H1 (cell line): ENCODE measurements at regions not wholly inside any gene's neighbourhood (a gene's known extent, or its start where the extent isn't known, plus 50 kb on each side); places are given as distances from the start of the nearest gene placed in this dataset.

Source experiments
- CTCF ChIA-PET: fragments of 300-600 bp; sonication (Branson Sonifier 250); formaldehyde crosslinking; loops from one replicate; lab custom pipeline; 2021; ENCODE audit not compliant: partially characterized antibody; lab: Charles Lee
- POLR2A ChIA-PET: fragments of 300-600 bp; sonication (Branson Sonifier 250); formaldehyde crosslinking; loops from one replicate; lab custom pipeline; 2021; ENCODE audit warnings: inconsistent platforms; ENCODE audit not compliant: partially characterized antibody; lab: Charles Lee
- DNase-seq, 2 experiments: peaks; one replicate each; pipeline versions ENCODE4 v3.0.0 to v3.0.0-alpha.2; 2010 to 2022; ENCODE audit warnings: low spot score in 2 of 2, low read depth in 1 of 2, mixed read lengths in 1 of 2
- FAIRE-seq: peaks from 2 replicates; lab custom pipeline; 2011; peaks lifted over from hg19 to GRCh38; lab: Jason Lieb, UNC
- H2AFZ ChIP-seq: 2 replicates; pipeline ENCODE4 v1.8.1; 2012; ENCODE audit warnings: low read length, inconsistent platforms
- H2AK5ac ChIP-seq: 2 replicates; pipeline ENCODE4 v1.6.1; 2013; ENCODE audit warnings: low read depth, low read length
- H2BK120ac ChIP-seq: replicated peaks from 2 replicates; pipeline ENCODE3; 2013; ENCODE audit warnings: low read depth, low read length, inconsistent platforms
- H2BK12ac ChIP-seq: 2 replicates; pipeline ENCODE4 v1.6.1; 2013; ENCODE audit warnings: low read depth, low read length
- H2BK15ac ChIP-seq: 2 replicates; pipeline ENCODE4 v1.6.1; 2013; ENCODE audit warnings: low read length
- H2BK20ac ChIP-seq: 2 replicates; pipeline ENCODE4 v1.6.1; 2013; ENCODE audit warnings: low read length
- H2BK5ac ChIP-seq: 2 replicates; pipeline ENCODE4 v1.6.1; 2013; ENCODE audit warnings: low read depth, low read length
- H3K14ac ChIP-seq: 2 replicates; pipeline ENCODE4 v1.6.1; 2013; ENCODE audit warnings: inconsistent platforms; ENCODE audit not compliant: insufficient read length
- H3K18ac ChIP-seq: 2 replicates; pipeline ENCODE4 v1.6.1; 2013; ENCODE audit warnings: low read length; ENCODE audit errors: extremely low read depth
- H3K23ac ChIP-seq: 2 replicates; pipeline ENCODE4 v1.6.1; 2013; ENCODE audit warnings: inconsistent platforms; ENCODE audit not compliant: insufficient read length
- H3K23me2 ChIP-seq: 2 replicates; pipeline ENCODE4 v1.6.1; 2013; ENCODE audit warnings: low read depth, low read length
- H3K27ac ChIP-seq: 2 replicates; pipeline ENCODE4 v1.6.1; 2011; ENCODE audit warnings: low read depth, low read length, inconsistent platforms
- H3K27me3 ChIP-seq, 4 experiments: replicated peaks in 1 of 4; 1 replicate in 1 of 4; 2 replicates in 3 of 4; pipeline versions ENCODE4 v1.6.1 to v1.8.1; 2011 to 2013; ENCODE audit warnings: low read length in 3 of 4, mild to moderate bottlenecking in 3 of 4, inconsistent platforms in 2 of 4, mixed read lengths in 2 of 4, moderate library complexity in 1 of 4; ENCODE audit not compliant: control insufficient read depth in 3 of 4, insufficient read depth in 3 of 4; ENCODE audit errors: extremely low read depth in 1 of 4
- H3K36me3 ChIP-seq, 4 experiments: 2 replicates each; pipeline versions ENCODE4 v1.6.1 to v1.8.1; 2011 to 2013; ENCODE audit warnings: mild to moderate bottlenecking in 4 of 4, low read length in 3 of 4, moderate library complexity in 2 of 4, control low read depth in 1 of 4, inconsistent platforms in 1 of 4; ENCODE audit not compliant: insufficient read depth in 4 of 4, control insufficient read depth in 2 of 4
- H3K4ac ChIP-seq: replicated peaks from 2 replicates; pipeline ENCODE3; 2013; ENCODE audit warnings: low read length, low read depth, mixed read lengths, inconsistent platforms; ENCODE audit not compliant: insufficient read length
- H3K4me1 ChIP-seq, 4 experiments: replicated peaks in 1 of 4; 1 replicate in 1 of 4; 2 replicates in 3 of 4; pipeline versions ENCODE4 v1.6.1 to v1.8.1; 2011 to 2013; ENCODE audit warnings: low read length in 3 of 4, inconsistent platforms in 2 of 4, mixed read lengths in 1 of 4; ENCODE audit not compliant: insufficient read depth in 4 of 4, control insufficient read depth in 3 of 4
- H3K4me2 ChIP-seq, 2 experiments: 2 replicates each; pipeline versions ENCODE4 v1.6.1 to v1.8.1; 2011 to 2013; ENCODE audit warnings: low read depth in 2 of 2, low read length in 2 of 2, control low read depth in 1 of 2, inconsistent platforms in 1 of 2, mild to moderate bottlenecking in 1 of 2; ENCODE audit not compliant: insufficient read depth in 1 of 2
- H3K4me3 ChIP-seq, 4 experiments: fragments of 200-600, 300-600 bp in 1 of 4; sonication (generic), shearing (Covaris generic), sonication (Bioruptor Twin) in 1 of 4; 2 replicates each; pipeline versions ENCODE4 v1.5.1 to v1.8.1; 2011 to 2016; ENCODE audit warnings: low read length in 4 of 4, low read depth in 3 of 4, control low read depth in 2 of 4, inconsistent platforms in 2 of 4, mild to moderate bottlenecking in 2 of 4, mixed read lengths in 1 of 4, moderate library complexity in 1 of 4; ENCODE audit not compliant: insufficient read depth in 2 of 4; ENCODE audit errors: extremely low read depth in 1 of 4
- H3K56ac ChIP-seq: replicated peaks from 2 replicates; pipeline ENCODE3; 2013; ENCODE audit warnings: low read depth, mild to moderate bottlenecking, mixed read lengths, low read length, inconsistent platforms; ENCODE audit not compliant: insufficient read length
- H3K79me1 ChIP-seq: 2 replicates; pipeline ENCODE4 v1.6.1; 2013; ENCODE audit warnings: low read depth, low read length, control low read depth
- H3K79me2 ChIP-seq, 2 experiments: 2 replicates each; pipeline versions ENCODE4 v1.6.1 to v1.8.1; 2012 to 2013; ENCODE audit warnings: low read length in 2 of 2, mild to moderate bottlenecking in 2 of 2, inconsistent platforms in 1 of 2; ENCODE audit not compliant: insufficient read depth in 2 of 2, control insufficient read depth in 1 of 2
- H3K9ac ChIP-seq, 4 experiments: replicated peaks in 1 of 4; 1 replicate in 1 of 4; 2 replicates in 3 of 4; pipeline versions ENCODE4 v1.6.1 to v1.8.1; 2011 to 2013; ENCODE audit warnings: low read depth in 3 of 4, low read length in 3 of 4, control low read depth in 2 of 4, mild to moderate bottlenecking in 2 of 4, moderate library complexity in 2 of 4, inconsistent platforms in 1 of 4; ENCODE audit errors: extremely low read depth in 1 of 4
- H3K9me3 ChIP-seq, 2 experiments: 2 replicates each; pipeline versions ENCODE4 v1.6.1 to v1.8.1; 2012 to 2013; ENCODE audit warnings: mild to moderate bottlenecking in 2 of 2, moderate library complexity in 2 of 2, control low read depth in 1 of 2, inconsistent platforms in 1 of 2, low read depth in 1 of 2, low read length in 1 of 2, mixed read lengths in 1 of 2; ENCODE audit not compliant: insufficient read depth in 2 of 2
- H4K20me1 ChIP-seq, 2 experiments: replicated peaks in 1 of 2; 2 replicates each; pipeline versions ENCODE3 to v1.8.1; 2011 to 2013; ENCODE audit warnings: inconsistent platforms in 2 of 2, low read length in 2 of 2, mild to moderate bottlenecking in 1 of 2; ENCODE audit not compliant: insufficient read depth in 2 of 2, control insufficient read depth in 1 of 2
- H4K5ac ChIP-seq: 2 replicates; pipeline ENCODE4 v1.6.1; 2013; ENCODE audit warnings: low read length, low read depth, mixed read lengths, inconsistent platforms; ENCODE audit not compliant: insufficient read length
- H4K8ac ChIP-seq: 2 replicates; pipeline ENCODE4 v1.8.0; 2013; ENCODE audit warnings: mild to moderate bottlenecking, moderate library complexity, low read length, inconsistent platforms; ENCODE audit not compliant: insufficient read depth; ENCODE audit errors: extremely low read depth
- H4K91ac ChIP-seq: replicated peaks from 2 replicates; pipeline ENCODE3; 2013; ENCODE audit warnings: low read length, mixed read lengths, inconsistent platforms; ENCODE audit not compliant: insufficient read length
- ASH2L ChIP-seq: fragments of 200-600, 300-600 bp; sonication (generic); IDR thresholded peaks from one replicate; pipeline ENCODE4 v1.7.1; 2017; ENCODE audit warnings: low read length
- BCL11A ChIP-seq, 2 experiments: IDR thresholded peaks; one replicate each; pipeline ENCODE4 v1.6.1; 2011; ENCODE audit warnings: low read depth in 2 of 2, low read length in 2 of 2, mild to moderate bottlenecking in 2 of 2
- BRCA1 ChIP-seq: IDR thresholded peaks from 2 replicates; pipeline ENCODE4 v1.6.1; 2012; ENCODE audit warnings: low read depth, low read length, improper control_type of control experiment
- POLR2A ChIP-seq, 2 experiments: IDR thresholded peaks; 1 replicate in 1 of 2; 2 replicates in 1 of 2; pipeline ENCODE4 v1.6.1; 2011; ENCODE audit warnings: low read depth in 2 of 2, low read length in 2 of 2, mild to moderate bottlenecking in 2 of 2; ENCODE audit errors: control extremely low read depth in 1 of 2
- POLR2AphosphoS5 ChIP-seq: IDR thresholded peaks from 2 replicates; pipeline ENCODE4 v1.6.1; 2011; ENCODE audit warnings: low read depth, low read length
- TAF7 ChIP-seq: optimal IDR thresholded peaks from 2 replicates; pipeline ENCODE3; 2011; ENCODE audit warnings: low read depth, mild to moderate bottlenecking, inconsistent platforms, low read length, moderate library complexity, borderline replicate concordance
- WGBS, 2 experiments: shearing (Covaris generic) in 1 of 2; methylation state at CpG; one replicate each; pipeline versions ENCODE4 v1.1.6 to v1.1.7; 2013 to 2015; ENCODE audit warnings: low lambda C conversion rate in 2 of 2, mixed read lengths in 2 of 2, inconsistent platforms in 1 of 2, low coverage in 1 of 2, missing lambda C conversion rate in 1 of 2; ENCODE audit not compliant: insufficient replicate concordance in 2 of 2, insufficient coverage in 1 of 2, insufficient read length in 1 of 2; ENCODE audit errors: extremely low coverage in 1 of 2, missing lambda C conversion rate in 1 of 2; 5-methylcytosine and 5-hydroxymethylcytosine counted together

GRCh38 chr6:27825025-27825793 lies 87.0 kb downstream of the OR2B2 start:
- H4K8ac ChIP-seq, result no peak overlapping the region; the same call in 1 of the 2 replicates
- H3K27me3 ChIP-seq, result no peaks in the 10 kb centered on the region
- no peak overlapping the region for H2AFZ ChIP-seq
- ChIA-PET CTCF (interaction anchor here (1.4 to 2.3 kb wide), 3 partner anchors 13 to 71 kb away, joined by 3 to 15 read pairs (median 6); a partner anchor contains a TSS), POLR2A (interaction anchor here (0.6 to 9.2 kb wide), 32 partner anchors 9 to 1807 kb away, joined by 3 to 607 read pairs (median 8); a partner anchor contains a TSS)
- H3K9me3 ChIP-seq, result peaks cover 8 to 13% of the 10 kb centered on the region in 2 experiments; a peak in 3 of 4 replicates
- H4K91ac ChIP-seq, result no peak overlapping the region
- H3K9ac ChIP-seq, result peak overlapping the region; percentile 87 to 97 (median 94)
- peaks cover 0 to 3% (median 0%) of the 10 kb centered on the region in 4 experiments; a peak in 1 of 7 replicates for H3K4me1 ChIP-seq
- H4K5ac ChIP-seq, result peak overlapping the region; percentile 80
- no peak overlapping the region for H2BK15ac ChIP-seq
- H3K56ac ChIP-seq, result no peak overlapping the region
- H4K20me1 ChIP-seq, result no peaks in the 10 kb centered on the region
- DNase-seq (no peak), FAIRE-seq (no peak)
- H2BK20ac ChIP-seq, result no peak overlapping the region
- H3K79me1 ChIP-seq, result no peaks in the 10 kb centered on the region
- H2BK12ac ChIP-seq, result no peak overlapping the region; the same call in 1 of the 2 replicates
- peak overlapping the region; percentile 59 to 90 (median 81) for H3K4me3 ChIP-seq
- no peak overlapping the region for H3K18ac ChIP-seq
- no peak overlapping the region for H2BK120ac ChIP-seq
- no peak overlapping the region for H3K4ac ChIP-seq
- peak overlapping the region; percentile 70 to 75 for H3K4me2 ChIP-seq
- peaks cover 0 to 13% (median 5%) of the 10 kb centered on the region in 4 experiments; a peak in 4 of 8 replicates for H3K36me3 ChIP-seq
- no peak overlapping the region; the same call in 1 of the 2 replicates for H2BK5ac ChIP-seq
- H3K79me2 ChIP-seq, result no peaks in the 10 kb centered on the region; a peak in 1 of 4 replicates
- H3K23me2 ChIP-seq, result no peaks in the 10 kb centered on the region; the same call in 1 of the 2 replicates
- H3K23ac ChIP-seq, result no peak overlapping the region
- TF ChIP-seq BRCA1 (peak; percentile 8; the same call in 1 of the 2 replicates), TAF7 (peak; percentile 70), ASH2L (peak; percentile 22), BCL11A (IDR thresholded peaks at IDR 0.05; ENCODE audit: low read depth in 2 of 2, low read length in 2 of 2) (no peak), POLR2AphosphoS5 (peak; percentile 80), POLR2A (IDR thresholded peaks at IDR 0.05; ENCODE audit: control extremely low read depth in 1 of 2, low read depth in 2 of 2, low read length in 2 of 2) (peak in 1 of 2 experiments; percentile 32; a peak in 2 of 3 replicates)
- no peak overlapping the region for H2AK5ac ChIP-seq
- no peak overlapping the region for H3K14ac ChIP-seq
- peak overlapping the region; percentile 95; the same call in 1 of the 2 replicates for H3K27ac ChIP-seq
- 18% methylated on average over 7 of the region's 7 CpGs; no CpG with 5 or more reads in 1 of the 2 experiments for WGBS, 2 experiments
